Kidney (tissue), 13 donors: ENCODE measurements at regions not wholly inside any gene's neighbourhood (a gene's known extent, or its start where the extent isn't known, plus 50 kb on each side); places are given as distances from the start of the nearest gene placed in this dataset.

Source experiments
- DNase-seq, 5 donors: peaks; one replicate each; pipeline ENCODE4 v3.0.0-alpha.2; 2013 to 2020
- FAIRE-seq: peaks from 2 replicates; lab custom pipeline; 2012; peaks lifted over from hg19 to GRCh38; lab: Jason Lieb, UNC
- H3K27ac ChIP-seq, 2 donors: one replicate each; pipeline ENCODE4 v1.7.0; 2013; ENCODE audit warnings: low read depth in 2 of 2, low read length in 2 of 2, inconsistent platforms in 1 of 2
- H3K27me3 ChIP-seq: one replicate; pipeline ENCODE4 v1.7.1; 2013; ENCODE audit warnings: low read length, inconsistent platforms; ENCODE audit not compliant: control insufficient read depth, insufficient read depth
- H3K36me3 ChIP-seq, 3 donors: one replicate each; pipeline versions ENCODE4 v1.7.0 to v1.7.1; 2013; ENCODE audit warnings: low read length in 3 of 3, control low read depth in 1 of 3, inconsistent platforms in 1 of 3; ENCODE audit not compliant: insufficient read depth in 3 of 3, control insufficient read depth in 2 of 3
- H3K4me1 ChIP-seq, 3 donors: one replicate each; pipeline versions ENCODE4 v1.7.0 to v1.7.1; 2013; ENCODE audit warnings: low read length in 3 of 3, inconsistent platforms in 1 of 3, low read depth in 1 of 3; ENCODE audit not compliant: control insufficient read depth in 2 of 3, insufficient read depth in 2 of 3
- H3K4me3 ChIP-seq, 3 donors: one replicate each; pipeline versions ENCODE4 v1.7.0 to v1.8.1; 2013; ENCODE audit warnings: low read length in 3 of 3, control low read depth in 1 of 3, inconsistent platforms in 1 of 3
- H3K9ac ChIP-seq, 3 donors: one replicate each; pipeline versions ENCODE4 v1.7.0 to v1.7.1; 2013; ENCODE audit warnings: low read length in 3 of 3, control low read depth in 1 of 3, inconsistent platforms in 1 of 3
- H3K9me3 ChIP-seq, 3 donors: one replicate each; pipeline versions ENCODE4 v1.7.0 to v1.7.1; 2013; ENCODE audit warnings: low read length in 3 of 3, control low read depth in 1 of 3, inconsistent platforms in 1 of 3; ENCODE audit not compliant: control insufficient read depth in 2 of 3, insufficient read depth in 1 of 3
- intact Hi-C: fragments of 100-400 bp; cut with DNase I; formaldehyde crosslinking; loops from one replicate; pipeline ENCODE4 v1.11.1; 2022
- TF ChIP-seq, protein P1 (sequence below): IDR thresholded peaks from 3 replicates; pipeline ENCODE4 v1.5.1; 2012; ENCODE audit warnings: mild to moderate bottlenecking, moderate library complexity, borderline replicate concordance; ENCODE audit not compliant: insufficient read depth; ENCODE audit errors: extremely low read depth
- donor health status: control.
- donor health status: control.
- donor health status: control.
- donor health status: control.
- donor health status: control.
- donor health status: DM: yes; HTN: yes; CAD: no.
- donor health status: Normal renal cell carcinoma (clear cell type).

DNA sequence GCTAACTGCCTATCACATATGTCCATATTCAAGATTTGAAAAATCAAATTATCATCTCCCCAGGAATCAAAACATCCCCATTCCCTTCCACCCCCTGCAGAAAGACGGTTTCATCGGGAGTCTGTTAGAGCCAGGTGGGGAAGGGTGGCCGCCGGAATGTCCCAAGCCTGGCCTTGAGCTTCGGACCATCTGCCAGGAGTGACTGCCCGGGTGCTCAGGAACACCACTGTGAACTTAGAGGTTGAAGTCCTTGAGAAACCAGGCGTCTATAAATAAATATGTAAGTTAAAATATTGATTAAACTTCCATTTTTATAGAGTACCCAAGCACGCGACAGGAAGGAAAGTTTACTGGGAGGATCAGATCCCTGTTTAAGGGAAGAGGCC, 250.8 kb downstream of the DLL1 start:
- no peak overlapping the region for H3K4me3 ChIP-seq
- H3K4me1 ChIP-seq: no peaks in the 10 kb centered on the region
- no peaks in the 10 kb centered on the region for H3K27me3 ChIP-seq
- FAIRE-seq (no peak), DNase-seq (peak in 1 of 5 donors; percentile 12)
- no peaks in the 10 kb centered on the region for H3K9me3 ChIP-seq
- no peaks in the 10 kb centered on the region for H3K36me3 ChIP-seq
- TF ChIP-seq, protein P1, sequence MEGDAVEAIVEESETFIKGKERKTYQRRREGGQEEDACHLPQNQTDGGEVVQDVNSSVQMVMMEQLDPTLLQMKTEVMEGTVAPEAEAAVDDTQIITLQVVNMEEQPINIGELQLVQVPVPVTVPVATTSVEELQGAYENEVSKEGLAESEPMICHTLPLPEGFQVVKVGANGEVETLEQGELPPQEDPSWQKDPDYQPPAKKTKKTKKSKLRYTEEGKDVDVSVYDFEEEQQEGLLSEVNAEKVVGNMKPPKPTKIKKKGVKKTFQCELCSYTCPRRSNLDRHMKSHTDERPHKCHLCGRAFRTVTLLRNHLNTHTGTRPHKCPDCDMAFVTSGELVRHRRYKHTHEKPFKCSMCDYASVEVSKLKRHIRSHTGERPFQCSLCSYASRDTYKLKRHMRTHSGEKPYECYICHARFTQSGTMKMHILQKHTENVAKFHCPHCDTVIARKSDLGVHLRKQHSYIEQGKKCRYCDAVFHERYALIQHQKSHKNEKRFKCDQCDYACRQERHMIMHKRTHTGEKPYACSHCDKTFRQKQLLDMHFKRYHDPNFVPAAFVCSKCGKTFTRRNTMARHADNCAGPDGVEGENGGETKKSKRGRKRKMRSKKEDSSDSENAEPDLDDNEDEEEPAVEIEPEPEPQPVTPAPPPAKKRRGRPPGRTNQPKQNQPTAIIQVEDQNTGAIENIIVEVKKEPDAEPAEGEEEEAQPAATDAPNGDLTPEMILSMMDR: no peak
- intact Hi-C loops: no loop called here
- H3K27ac ChIP-seq: no peak overlapping the region
- no peak overlapping the region for H3K9ac ChIP-seq

DNA sequence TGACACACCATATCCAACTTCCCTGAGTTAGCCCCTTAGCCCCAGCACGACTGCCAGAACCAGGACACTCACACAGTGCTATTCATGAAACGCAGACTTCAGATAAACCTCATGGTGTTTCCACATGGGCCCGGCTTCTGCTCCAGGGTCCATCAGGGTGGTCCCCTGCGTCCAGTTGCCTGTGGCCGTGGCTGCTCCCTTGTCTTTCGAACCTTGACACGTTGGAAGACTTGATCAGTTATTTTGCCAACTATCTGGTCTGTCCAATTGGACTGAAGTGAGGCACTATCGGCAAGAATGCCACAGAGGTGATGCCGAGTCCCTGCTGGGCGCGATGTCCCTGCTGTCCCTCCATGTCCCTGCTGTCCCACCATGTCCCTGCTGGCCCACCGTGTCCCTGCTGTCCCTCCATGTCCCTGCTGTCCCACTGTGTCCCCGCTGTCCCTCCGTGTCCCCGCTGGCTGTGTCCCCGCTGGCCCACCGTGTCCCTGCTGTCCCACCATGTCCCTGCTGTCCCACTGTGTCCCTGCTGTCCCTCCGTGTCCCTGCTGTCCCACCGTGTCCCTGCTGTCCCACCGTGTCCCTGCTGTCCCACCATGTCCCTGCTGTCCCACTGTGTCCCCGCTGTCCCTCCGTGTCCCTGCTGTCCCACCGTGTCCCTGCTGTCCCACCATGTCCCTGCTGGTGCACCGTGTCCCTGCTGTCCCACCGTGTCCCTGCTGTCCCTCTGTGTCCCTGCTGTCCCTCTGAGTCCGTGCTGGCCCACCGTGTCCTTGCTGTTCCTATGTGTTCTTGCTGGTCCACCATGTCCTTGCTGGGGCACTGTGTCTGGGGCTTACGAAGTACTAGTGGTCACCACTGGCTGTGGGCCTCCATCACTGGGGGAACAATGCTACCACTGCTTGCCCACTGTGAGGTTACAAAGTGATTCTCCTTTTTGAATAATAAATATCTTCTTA, 251.4 kb downstream of the DLL1 start:
- Histone ChIP-seq H3K9me3 (no peaks in the 10 kb centered on the region), H3K36me3 (no peaks in the 10 kb centered on the region), H3K9ac (no peak overlapping the region), H3K27ac (no peak overlapping the region), H3K27me3 (no peaks in the 10 kb centered on the region), H3K4me3 (no peak overlapping the region), H3K4me1 (no peaks in the 10 kb centered on the region)
- DNase-seq (peak in 1 of 5 donors; percentile 32), FAIRE-seq (no peak)
- intact Hi-C loops: no loop called here
- TF ChIP-seq, protein P1: no peak

DNA sequence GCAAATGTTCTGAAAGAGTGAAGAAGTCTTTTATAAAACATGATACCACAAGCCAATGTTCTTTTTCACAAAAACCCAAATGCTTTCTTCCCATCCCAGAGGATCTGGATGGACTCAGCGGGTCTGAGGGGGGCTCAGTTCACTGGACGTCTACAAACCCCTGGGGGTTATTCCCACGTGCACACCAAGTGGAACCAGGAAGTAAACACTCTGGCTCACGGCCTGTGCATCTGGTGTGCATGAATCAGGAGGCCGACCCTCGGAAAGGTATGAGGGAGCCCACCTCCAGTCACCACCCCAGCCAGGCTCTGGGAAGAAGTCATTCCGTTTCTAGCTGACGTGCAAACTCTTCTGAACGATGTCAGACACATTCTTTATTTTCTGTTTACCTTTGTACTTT, 252.2 kb downstream of the DLL1 start:
- FAIRE-seq: no peak
- Histone ChIP-seq H3K9me3 (no peaks in the 10 kb centered on the region), H3K27ac (no peak overlapping the region), H3K9ac (no peak overlapping the region), H3K4me1 (no peaks in the 10 kb centered on the region), H3K36me3 (no peaks in the 10 kb centered on the region), H3K4me3 (no peak overlapping the region), H3K27me3 (no peaks in the 10 kb centered on the region)
- intact Hi-C loops: no loop called here
- TF ChIP-seq, protein P1: no peak
- DNase-seq: peak in 1 of 5 donors; percentile 18
